Right forelimb (tissue), 1 donor: ENCODE measurements at regions not wholly inside any gene's neighbourhood (a gene's known extent, or its start where the extent isn't known, plus 50 kb on each side); places are given as distances from the start of the nearest gene placed in this dataset.

Experiments used
- DNase-seq: peaks from one replicate; pipeline ENCODE4 v3.0.0-alpha.2; 2018

DNA sequence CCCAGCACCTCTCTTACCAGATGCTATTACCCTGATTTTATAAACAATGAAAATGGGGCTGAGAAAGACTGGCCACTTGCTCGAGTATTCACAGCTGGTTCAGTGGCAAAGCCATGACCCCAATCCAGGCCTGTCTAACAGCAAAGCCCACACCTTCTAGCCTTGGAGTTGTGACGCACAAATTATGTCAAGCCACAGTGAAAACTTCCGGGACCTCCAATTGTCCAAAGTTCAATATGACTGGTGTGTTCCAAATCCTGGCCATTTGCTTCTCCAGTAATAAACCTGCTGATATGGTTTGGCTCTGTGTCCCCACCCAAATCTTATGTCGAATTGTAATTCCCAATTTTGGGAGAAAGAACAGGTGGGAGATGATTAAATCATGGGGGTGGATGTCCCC is 64.7 kb upstream of the RIOK3 start:
- DNase-seq, result no peak

DNA sequence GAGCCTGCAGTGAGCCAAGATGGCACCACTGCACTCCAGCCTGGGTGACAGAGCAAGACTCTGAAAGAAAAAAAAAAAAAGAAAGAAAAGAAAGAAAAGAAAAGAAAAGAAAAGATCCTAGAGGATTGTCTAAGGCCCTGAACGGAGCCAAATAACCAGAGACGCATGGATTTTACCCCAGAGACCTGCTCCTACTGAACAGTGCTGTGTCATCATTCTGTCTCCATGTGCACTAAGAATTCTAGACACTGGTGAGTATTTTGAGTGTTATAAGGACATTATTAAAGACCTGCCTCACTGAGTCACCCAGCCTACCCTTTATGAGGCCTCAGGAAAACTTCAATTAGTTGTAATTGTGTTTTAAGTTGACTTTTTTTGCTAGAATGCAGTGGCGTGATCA is 61.9 kb upstream of the RIOK3 start:
- DNase-seq, result no peak

DNA sequence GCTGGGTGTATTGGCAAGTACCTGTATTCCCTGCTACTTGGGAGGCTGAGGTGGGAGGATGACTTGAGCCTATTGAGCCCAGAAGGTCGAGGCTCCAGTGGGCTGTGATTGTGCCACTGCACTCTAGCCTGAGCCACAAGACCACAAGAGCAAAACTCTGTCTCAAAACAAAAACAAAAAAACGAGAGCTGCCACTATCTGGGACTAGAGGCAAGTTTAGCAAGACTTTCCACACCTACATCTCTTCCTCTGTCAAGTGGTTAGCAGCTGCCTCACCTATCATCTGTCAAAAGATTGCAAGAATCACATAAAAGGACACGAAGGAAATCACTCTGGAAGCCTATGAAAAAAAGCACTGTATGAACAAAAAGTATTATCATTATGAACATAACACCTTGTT is 55.2 kb upstream of the RIOK3 start:
- DNase-seq, result no peak

DNA sequence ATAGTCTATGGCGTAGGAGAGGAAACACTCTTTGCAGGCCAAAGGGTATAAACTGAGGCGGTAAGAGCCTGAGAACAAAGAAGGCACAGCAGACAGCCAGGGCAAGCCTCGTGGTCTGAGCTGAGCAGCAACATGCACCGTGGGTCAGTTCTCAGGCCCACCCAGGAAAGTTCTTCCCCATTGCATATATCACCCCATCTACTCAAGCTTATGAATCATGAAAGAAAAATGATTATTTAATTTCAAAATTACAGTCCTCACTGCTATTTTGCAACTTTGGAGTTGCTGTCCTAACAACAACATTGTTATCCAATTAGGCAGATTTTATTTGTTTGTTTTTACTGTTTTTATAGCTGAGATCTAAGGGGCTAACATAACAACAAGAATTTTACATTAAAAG is 54.7 kb upstream of the RIOK3 start:
- DNase-seq, result no peak

DNA sequence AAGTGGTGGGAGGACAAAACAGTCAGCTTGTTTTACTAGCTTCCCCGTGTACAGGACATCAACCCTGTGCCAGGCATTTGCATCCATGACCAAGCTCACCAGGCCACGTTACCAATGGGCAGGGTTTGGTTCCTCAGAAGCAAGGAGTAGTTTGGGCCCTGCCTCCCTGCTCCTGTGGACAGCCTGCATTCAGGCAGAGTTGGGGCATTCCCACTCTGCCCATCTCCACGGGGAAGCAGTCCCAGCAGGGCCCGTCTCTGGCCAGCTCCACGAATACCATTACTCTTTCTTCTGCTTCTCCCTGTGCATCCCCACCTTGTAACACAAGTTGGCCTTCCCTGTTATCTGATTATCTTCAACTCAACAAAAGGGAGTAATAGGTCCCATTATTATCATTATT is 54.0 kb upstream of the RIOK3 start:
- DNase-seq, result no peak

DNA sequence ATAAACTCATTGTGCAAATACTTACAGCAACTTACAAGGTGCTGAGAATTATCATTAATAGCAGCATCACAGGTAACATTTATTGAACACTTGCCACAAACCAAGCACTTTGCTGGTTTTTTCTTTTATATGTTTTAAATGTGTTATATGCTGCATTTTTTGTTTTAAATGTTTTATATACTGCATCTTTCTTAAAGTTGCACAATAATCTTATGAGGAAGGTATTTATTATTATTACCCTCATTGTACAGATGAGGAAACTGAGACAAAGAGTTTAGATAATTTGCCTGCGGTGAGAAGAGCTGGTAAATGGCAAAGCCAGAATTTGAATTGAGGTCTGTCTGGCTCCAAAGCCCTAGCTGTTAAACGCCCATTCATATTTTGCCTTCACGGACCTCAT is 52.2 kb upstream of the RIOK3 start:
- DNase-seq, result no peak

DNA sequence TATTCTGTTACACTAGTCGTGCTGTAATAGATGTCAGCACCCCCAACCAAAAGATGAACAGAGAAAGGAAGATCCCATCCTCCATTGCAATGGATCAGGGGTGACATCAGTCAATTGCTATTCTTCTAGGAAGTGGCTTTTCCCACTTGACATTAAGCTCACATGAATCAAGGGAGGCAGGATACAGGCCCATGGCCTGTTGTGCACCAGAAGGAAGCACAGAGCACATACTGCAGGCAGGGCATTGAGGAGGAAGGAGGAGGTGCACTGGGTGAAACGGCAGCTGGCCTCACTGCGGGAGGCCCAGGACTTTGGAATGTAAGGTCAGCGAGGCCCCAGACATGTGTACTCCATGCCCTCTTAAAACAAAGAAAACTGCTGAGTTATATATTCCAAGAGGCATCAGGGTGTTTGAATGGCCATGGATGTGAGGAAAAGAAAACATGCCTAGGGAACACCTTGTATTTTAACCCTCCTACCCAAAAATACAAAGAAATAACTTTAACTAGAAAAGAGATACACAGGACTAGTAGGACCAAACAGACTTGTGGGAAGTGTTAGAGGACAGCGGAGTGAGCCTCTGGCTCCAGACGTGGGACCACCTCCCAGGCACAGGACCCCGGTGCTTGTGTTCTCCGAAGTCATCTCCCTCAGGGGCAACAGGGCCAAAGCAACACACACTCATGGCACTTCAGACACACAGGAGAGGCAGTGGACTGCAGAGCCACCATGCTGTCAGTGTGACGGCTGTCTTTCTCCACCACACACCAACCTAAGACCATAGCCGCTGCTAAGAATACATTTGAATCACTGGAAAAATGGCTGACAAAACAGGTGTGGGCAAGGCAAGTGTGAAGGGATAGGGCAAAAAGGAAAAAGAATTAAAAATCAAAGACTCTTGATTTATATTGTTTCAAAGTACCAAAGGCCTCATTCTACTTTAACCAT is 51.4 kb upstream of the RIOK3 start:
- DNase-seq, result no peak
